ENCODE measurements at regions not wholly inside any gene's neighbourhood (a gene's known extent, or its start where the extent isn't known, plus 50 kb on each side); places are given as distances from the start of the nearest gene placed in this dataset.

DNA sequence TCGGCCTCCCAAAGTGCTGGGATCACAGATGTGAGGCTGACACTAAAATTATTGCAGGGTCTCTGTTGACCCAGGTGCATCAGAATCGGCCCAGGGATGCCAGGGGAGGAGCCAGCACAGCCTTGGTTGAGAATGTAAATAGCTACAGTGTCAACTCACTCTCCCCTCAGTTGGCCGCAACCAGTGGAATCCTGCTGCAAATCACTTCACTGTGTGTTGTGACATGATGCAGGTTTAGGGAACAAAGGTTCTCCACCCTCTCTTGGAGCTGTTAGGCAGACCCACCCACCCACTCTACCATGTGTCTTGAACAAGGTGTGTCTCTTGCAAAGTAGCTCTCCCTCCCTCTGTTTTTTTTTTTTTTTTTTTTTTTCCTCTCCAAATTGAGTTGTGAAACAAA, 60.5 kb upstream of the SOD1 start:
- no peak overlapping the region for H2AK5ac ChIP-seq (ENCODE audit: low read length)
- H3K79me1 ChIP-seq (ENCODE audit: low read length), result no peaks in the 10 kb centered on the region
- no peaks in the 10 kb centered on the region for H3K27me3 ChIP-seq (ENCODE audit: insufficient read depth, low read length, poor library complexity)
- no peak overlapping the region for H3K4ac ChIP-seq (ENCODE audit: low read depth, low read length)
- no peak overlapping the region for H2BK120ac ChIP-seq (ENCODE audit: low read depth, low read length)
- no peak overlapping the region for H2BK15ac ChIP-seq (replicated peaks; ENCODE audit: low read depth)
- no peak overlapping the region for H3K27ac ChIP-seq (ENCODE audit: low read depth, low read length)
- no CpG with 5 or more reads among the region's 3 CpGs for WGBS (ENCODE audit: extremely low coverage, insufficient coverage, low lambda C conversion rate)
- no peaks in the 10 kb centered on the region for H3K36me3 ChIP-seq (ENCODE audit: control insufficient read depth, insufficient read depth, low read length)
- no peak overlapping the region for H3K56ac ChIP-seq (ENCODE audit: low read length)
- H3K9ac ChIP-seq (ENCODE audit: low read length), result no peak overlapping the region
- H3K23ac ChIP-seq (ENCODE audit: low read length), result no peak overlapping the region
- no peak overlapping the region for H4K8ac ChIP-seq (ENCODE audit: low read depth, low read length)
- H2BK5ac ChIP-seq (ENCODE audit: low read length), result no peak overlapping the region
- no peak overlapping the region for H3K18ac ChIP-seq (ENCODE audit: low read length)
- no peak overlapping the region for H4K5ac ChIP-seq (ENCODE audit: low read length)
- no peak overlapping the region for H3K4me3 ChIP-seq (ENCODE audit: low read length)
- no peak overlapping the region for H3K4me2 ChIP-seq (ENCODE audit: low read length)
- DNase-seq, result no peak
- no peaks in the 10 kb centered on the region for H3K79me2 ChIP-seq (ENCODE audit: control insufficient read depth, insufficient read depth, low read length)
- H3K4me1 ChIP-seq (ENCODE audit: control insufficient read depth, low read depth, low read length), result no peaks in the 10 kb centered on the region

GRCh38 chr21:31597683-31598082, 61.8 kb upstream of the SOD1 start:
- Histone ChIP-seq H3K4me2 (ENCODE audit: low read length) (no peak overlapping the region), H2BK5ac (ENCODE audit: low read length) (no peak overlapping the region), H4K5ac (ENCODE audit: low read length) (no peak overlapping the region), H3K27ac (ENCODE audit: low read depth, low read length) (no peak overlapping the region), H3K9ac (ENCODE audit: low read length) (no peak overlapping the region), H3K23ac (ENCODE audit: low read length) (no peak overlapping the region), H3K4ac (ENCODE audit: low read depth, low read length) (no peak overlapping the region), H2BK15ac (replicated peaks; ENCODE audit: low read depth) (no peak overlapping the region), H3K27me3 (ENCODE audit: insufficient read depth, low read length, poor library complexity) (no peaks in the 10 kb centered on the region), H2AK5ac (ENCODE audit: low read length) (no peak overlapping the region), H3K56ac (ENCODE audit: low read length) (no peak overlapping the region), H2BK120ac (ENCODE audit: low read depth, low read length) (no peak overlapping the region), H3K18ac (ENCODE audit: low read length) (no peak overlapping the region), H3K4me1 (ENCODE audit: control insufficient read depth, low read depth, low read length) (no peaks in the 10 kb centered on the region), H3K79me1 (ENCODE audit: low read length) (no peaks in the 10 kb centered on the region), H4K8ac (ENCODE audit: low read depth, low read length) (no peak overlapping the region), H3K4me3 (ENCODE audit: low read length) (no peak overlapping the region), H3K79me2 (ENCODE audit: control insufficient read depth, insufficient read depth, low read length) (no peaks in the 10 kb centered on the region), H3K36me3 (ENCODE audit: control insufficient read depth, insufficient read depth, low read length) (no peaks in the 10 kb centered on the region)
- WGBS (ENCODE audit: extremely low coverage, insufficient coverage, low lambda C conversion rate), result no CpG with 5 or more reads among the region's 14 CpGs
- no peak for DNase-seq

DNA sequence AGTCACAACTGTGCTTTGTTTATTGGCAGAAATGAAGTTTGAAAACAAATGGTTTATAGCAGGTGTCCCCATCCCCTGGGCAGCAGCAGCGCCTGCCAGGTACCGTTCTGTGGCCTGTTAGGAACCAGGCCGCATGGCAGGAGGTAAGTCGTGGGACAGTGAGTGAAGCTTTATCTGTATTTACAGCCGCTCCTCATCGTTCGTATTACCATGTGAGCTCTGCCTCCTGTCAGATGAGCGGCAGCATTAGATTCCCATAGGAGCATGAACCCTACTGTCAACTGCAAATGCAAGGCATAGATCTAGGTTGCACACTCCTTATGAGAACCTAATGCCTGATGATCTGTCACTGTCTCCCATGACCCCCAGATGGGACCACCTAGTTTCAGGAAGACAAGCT, 63.4 kb upstream of the SOD1 start:
- H3K27ac ChIP-seq (ENCODE audit: low read depth, low read length), result no peak overlapping the region
- no peak overlapping the region for H3K4me3 ChIP-seq (ENCODE audit: low read length)
- H4K5ac ChIP-seq (ENCODE audit: low read length), result no peak overlapping the region
- no peaks in the 10 kb centered on the region for H3K36me3 ChIP-seq (ENCODE audit: control insufficient read depth, insufficient read depth, low read length)
- H3K4me1 ChIP-seq (ENCODE audit: control insufficient read depth, low read depth, low read length), result no peaks in the 10 kb centered on the region
- no peaks in the 10 kb centered on the region for H3K79me1 ChIP-seq (ENCODE audit: low read length)
- WGBS (ENCODE audit: extremely low coverage, insufficient coverage, low lambda C conversion rate), result no CpG with 5 or more reads among the region's 8 CpGs
- H3K4me2 ChIP-seq (ENCODE audit: low read length), result no peak overlapping the region
- H2BK5ac ChIP-seq (ENCODE audit: low read length), result no peak overlapping the region
- no peak for DNase-seq
- no peaks in the 10 kb centered on the region for H3K79me2 ChIP-seq (ENCODE audit: control insufficient read depth, insufficient read depth, low read length)
- no peak overlapping the region for H3K4ac ChIP-seq (ENCODE audit: low read depth, low read length)
- H3K56ac ChIP-seq (ENCODE audit: low read length), result no peak overlapping the region
- no peak overlapping the region for H2BK15ac ChIP-seq (replicated peaks; ENCODE audit: low read depth)
- no peak overlapping the region for H3K18ac ChIP-seq (ENCODE audit: low read length)
- H2AK5ac ChIP-seq (ENCODE audit: low read length), result no peak overlapping the region
- no peak overlapping the region for H3K9ac ChIP-seq (ENCODE audit: low read length)
- no peaks in the 10 kb centered on the region for H3K27me3 ChIP-seq (ENCODE audit: insufficient read depth, low read length, poor library complexity)
- no peak overlapping the region for H3K23ac ChIP-seq (ENCODE audit: low read length)
- no peak overlapping the region for H4K8ac ChIP-seq (ENCODE audit: low read depth, low read length)
- H2BK120ac ChIP-seq (ENCODE audit: low read depth, low read length), result no peak overlapping the region

DNA sequence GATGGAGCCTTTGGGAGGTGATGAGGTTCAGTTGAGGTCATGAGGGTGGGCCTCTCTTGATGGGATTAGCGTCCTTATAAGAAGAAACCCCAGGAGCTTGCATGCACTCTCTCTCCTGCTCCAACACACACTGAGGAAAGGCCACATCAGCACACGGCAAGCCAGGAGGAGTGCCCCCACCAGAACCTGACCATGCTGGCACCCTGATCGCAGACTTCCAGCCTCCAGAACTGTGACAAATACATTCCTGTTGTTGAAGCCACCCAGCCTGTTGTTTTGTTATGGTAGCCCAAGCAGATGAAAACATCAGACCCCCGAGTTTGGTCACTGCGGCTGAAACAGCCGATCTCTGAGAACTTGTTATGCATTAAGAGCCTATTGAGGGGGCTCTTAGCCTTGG, 64.8 kb upstream of the SOD1 start:
- Histone ChIP-seq H2BK120ac (ENCODE audit: low read depth, low read length) (no peak overlapping the region), H3K4me1 (ENCODE audit: control insufficient read depth, low read depth, low read length) (no peaks in the 10 kb centered on the region), H3K18ac (ENCODE audit: low read length) (no peak overlapping the region), H3K79me2 (ENCODE audit: control insufficient read depth, insufficient read depth, low read length) (no peaks in the 10 kb centered on the region), H3K4ac (ENCODE audit: low read depth, low read length) (no peak overlapping the region), H3K79me1 (ENCODE audit: low read length) (no peaks in the 10 kb centered on the region), H3K27me3 (ENCODE audit: insufficient read depth, low read length, poor library complexity) (no peaks in the 10 kb centered on the region), H3K23ac (ENCODE audit: low read length) (no peak overlapping the region), H2BK5ac (ENCODE audit: low read length) (no peak overlapping the region), H3K9ac (ENCODE audit: low read length) (no peak overlapping the region), H2BK15ac (replicated peaks; ENCODE audit: low read depth) (no peak overlapping the region), H3K27ac (ENCODE audit: low read depth, low read length) (no peak overlapping the region), H3K56ac (ENCODE audit: low read length) (no peak overlapping the region), H2AK5ac (ENCODE audit: low read length) (no peak overlapping the region), H3K4me2 (ENCODE audit: low read length) (no peak overlapping the region), H4K8ac (ENCODE audit: low read depth, low read length) (no peak overlapping the region), H3K36me3 (ENCODE audit: control insufficient read depth, insufficient read depth, low read length) (no peaks in the 10 kb centered on the region), H3K4me3 (ENCODE audit: low read length) (no peak overlapping the region), H4K5ac (ENCODE audit: low read length) (no peak overlapping the region)
- no CpG with 5 or more reads among the region's 6 CpGs for WGBS (ENCODE audit: extremely low coverage, insufficient coverage, low lambda C conversion rate)
- no peak for DNase-seq

GRCh38 chr21:31594279-31594678, 65.2 kb upstream of the SOD1 start:
- Histone ChIP-seq H3K79me2 (ENCODE audit: control insufficient read depth, insufficient read depth, low read length) (no peaks in the 10 kb centered on the region), H3K23ac (ENCODE audit: low read length) (no peak overlapping the region), H3K9ac (ENCODE audit: low read length) (no peak overlapping the region), H2BK120ac (ENCODE audit: low read depth, low read length) (no peak overlapping the region), H3K36me3 (ENCODE audit: control insufficient read depth, insufficient read depth, low read length) (no peaks in the 10 kb centered on the region), H3K4me2 (ENCODE audit: low read length) (no peak overlapping the region), H3K27me3 (ENCODE audit: insufficient read depth, low read length, poor library complexity) (no peaks in the 10 kb centered on the region), H2BK5ac (ENCODE audit: low read length) (no peak overlapping the region), H3K56ac (ENCODE audit: low read length) (no peak overlapping the region), H4K5ac (ENCODE audit: low read length) (no peak overlapping the region), H2AK5ac (ENCODE audit: low read length) (no peak overlapping the region), H3K4ac (ENCODE audit: low read depth, low read length) (no peak overlapping the region), H4K8ac (ENCODE audit: low read depth, low read length) (no peak overlapping the region), H2BK15ac (replicated peaks; ENCODE audit: low read depth) (no peak overlapping the region), H3K4me1 (ENCODE audit: control insufficient read depth, low read depth, low read length) (no peaks in the 10 kb centered on the region), H3K79me1 (ENCODE audit: low read length) (no peaks in the 10 kb centered on the region), H3K18ac (ENCODE audit: low read length) (no peak overlapping the region), H3K4me3 (ENCODE audit: low read length) (no peak overlapping the region), H3K27ac (ENCODE audit: low read depth, low read length) (no peak overlapping the region)
- DNase-seq, result no peak
- WGBS (ENCODE audit: extremely low coverage, insufficient coverage, low lambda C conversion rate), result no CpG with 5 or more reads among the region's 3 CpGs

DNA sequence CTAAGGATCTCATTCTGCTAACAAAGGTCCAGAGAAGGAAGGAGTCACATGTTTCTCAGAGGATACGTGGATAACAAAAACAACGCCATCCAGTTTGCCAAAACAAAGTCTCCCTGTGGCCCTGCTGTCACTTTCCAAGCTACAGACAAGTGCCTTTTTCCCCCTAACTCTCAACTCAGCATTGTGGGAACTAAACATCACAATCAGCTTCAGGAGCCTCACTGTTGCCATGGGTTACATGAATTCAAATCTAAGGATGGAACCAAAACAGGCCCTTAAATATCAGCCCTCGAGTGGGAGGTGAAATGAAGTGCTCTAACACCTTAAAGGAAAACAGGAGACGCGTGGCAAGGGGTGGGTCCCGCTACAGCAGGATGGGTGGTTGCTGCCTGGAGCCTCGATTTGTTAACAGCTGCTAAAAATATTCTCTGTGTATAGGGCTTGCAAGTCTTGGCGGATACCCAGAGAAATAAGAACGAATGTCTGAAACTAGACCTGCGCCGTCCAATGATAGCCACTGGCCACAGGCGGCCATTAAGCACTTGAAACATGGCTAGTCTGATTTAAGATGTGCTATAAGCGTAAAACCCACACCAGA, 66.4 kb upstream of the SOD1 start:
- H3K9ac ChIP-seq (ENCODE audit: low read length), result no peak overlapping the region
- no peaks in the 10 kb centered on the region for H3K79me2 ChIP-seq (ENCODE audit: control insufficient read depth, insufficient read depth, low read length)
- H4K8ac ChIP-seq (ENCODE audit: low read depth, low read length), result no peak overlapping the region
- no peak overlapping the region for H2AK5ac ChIP-seq (ENCODE audit: low read length)
- no peaks in the 10 kb centered on the region for H3K36me3 ChIP-seq (ENCODE audit: control insufficient read depth, insufficient read depth, low read length)
- H2BK5ac ChIP-seq (ENCODE audit: low read length), result no peak overlapping the region
- no peak overlapping the region for H2BK15ac ChIP-seq (replicated peaks; ENCODE audit: low read depth)
- no peak overlapping the region for H3K18ac ChIP-seq (ENCODE audit: low read length)
- no peak overlapping the region for H3K4me2 ChIP-seq (ENCODE audit: low read length)
- no peak overlapping the region for H3K4ac ChIP-seq (ENCODE audit: low read depth, low read length)
- no peak overlapping the region for H2BK120ac ChIP-seq (ENCODE audit: low read depth, low read length)
- no peak for DNase-seq
- H3K56ac ChIP-seq (ENCODE audit: low read length), result no peak overlapping the region
- no peak overlapping the region for H3K27ac ChIP-seq (ENCODE audit: low read depth, low read length)
- H4K5ac ChIP-seq (ENCODE audit: low read length), result no peak overlapping the region
- no peaks in the 10 kb centered on the region for H3K27me3 ChIP-seq (ENCODE audit: insufficient read depth, low read length, poor library complexity)
- no CpG with 5 or more reads among the region's 13 CpGs for WGBS (ENCODE audit: extremely low coverage, insufficient coverage, low lambda C conversion rate)
- no peaks in the 10 kb centered on the region for H3K4me1 ChIP-seq (ENCODE audit: control insufficient read depth, low read depth, low read length)
- H3K79me1 ChIP-seq (ENCODE audit: low read length), result no peaks in the 10 kb centered on the region
- H3K23ac ChIP-seq (ENCODE audit: low read length), result no peak overlapping the region
- no peak overlapping the region for H3K4me3 ChIP-seq (ENCODE audit: low read length)

Measured in mesendoderm (in vitro differentiated cells).